NCI-H526 (cell line): ENCODE measurements at regions not wholly inside any gene's neighbourhood (a gene's known extent, or its start where the extent isn't known, plus 50 kb on each side); places are given as distances from the start of the nearest gene placed in this dataset.
"Not testable (repeated sequence)": the region's sequence is repeated elsewhere in the genome, so short reads cannot be mapped to it uniquely, and the experiment has no call there.

Experiments used
- DNase-seq, 2 experiments: peaks; one replicate each; lab custom pipeline; 2025; lab: John Stamatoyannopoulos, UW

GRCh38 chr3:164375538-164375937 lies 702.8 kb downstream of the SI start:
- DNase-seq = no peak

DNA sequence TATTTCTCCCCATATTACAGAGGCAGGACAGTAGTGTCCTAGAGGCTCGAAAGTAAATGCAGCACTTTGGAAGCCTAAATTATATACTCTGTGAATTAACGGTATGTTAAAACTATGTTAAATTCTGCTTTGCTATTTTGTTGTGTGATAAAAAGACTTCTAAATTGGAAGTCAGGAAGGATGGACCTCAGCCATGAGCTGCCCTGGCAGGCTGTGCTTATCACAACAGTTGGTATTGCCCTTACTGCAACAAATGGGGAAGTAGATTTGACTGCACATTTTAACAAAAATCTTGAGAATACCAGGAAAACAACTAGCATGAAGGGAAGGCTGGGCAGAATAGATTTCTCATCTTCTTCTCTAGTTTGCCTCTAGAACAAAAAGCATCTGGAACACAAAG lies 706.6 kb downstream of the SI start:
- DNase-seq = no peak

GRCh38 chr3:164370970-164371369 lies 707.3 kb downstream of the SI start:
- DNase-seq = no peak

- DNase-seq = no peak
Measured at GRCh38 chr3:164365242-164365641, 713.1 kb downstream of the SI start.

DNA sequence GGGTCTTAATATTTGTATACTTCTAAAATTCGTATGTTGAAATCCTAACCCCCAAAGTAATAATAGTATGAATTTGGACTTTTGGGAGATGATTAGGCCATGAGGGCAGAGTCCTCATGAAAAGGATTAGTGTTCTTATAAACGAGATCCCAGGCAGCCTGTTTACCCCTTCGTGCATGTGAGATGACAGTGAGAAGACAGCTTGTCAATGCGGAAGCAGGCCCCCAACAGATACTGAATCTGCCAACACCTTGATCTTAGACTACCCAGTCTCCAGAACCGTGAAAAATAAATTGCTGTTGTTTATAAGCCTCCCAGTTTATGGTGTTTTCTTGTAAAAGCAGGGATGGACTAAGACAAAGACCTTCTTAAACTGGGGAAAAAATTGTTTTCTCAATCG lies 714.2 kb downstream of the SI start:
- no peak for DNase-seq

GRCh38 chr3:164360738-164361406 lies 717.4 kb downstream of the SI start:
- DNase-seq = no peak

DNA sequence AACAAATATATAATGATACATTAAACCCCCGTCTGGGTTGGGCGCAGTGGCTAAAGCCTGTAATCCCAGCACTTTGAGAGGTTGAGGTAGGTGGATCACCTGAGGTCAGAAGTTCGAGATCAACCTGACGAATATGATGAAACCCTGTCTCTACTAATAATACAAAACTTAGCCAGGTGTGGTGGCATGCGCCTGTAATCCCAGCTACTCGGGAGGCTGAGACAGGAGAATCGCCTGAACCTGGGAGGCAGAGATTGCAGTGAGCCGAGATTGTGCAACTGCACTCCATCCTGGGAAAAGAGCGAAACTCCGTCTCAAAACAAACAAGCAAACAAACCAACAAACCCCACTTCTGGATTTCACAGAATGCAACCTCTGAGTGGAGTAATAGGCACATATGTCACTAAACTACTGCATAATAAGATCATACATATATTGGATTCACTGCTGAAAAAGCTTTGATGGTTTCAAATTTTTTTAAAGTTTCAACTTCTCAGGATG lies 718.2 kb downstream of the SI start:
- DNase-seq = no peak

DNA sequence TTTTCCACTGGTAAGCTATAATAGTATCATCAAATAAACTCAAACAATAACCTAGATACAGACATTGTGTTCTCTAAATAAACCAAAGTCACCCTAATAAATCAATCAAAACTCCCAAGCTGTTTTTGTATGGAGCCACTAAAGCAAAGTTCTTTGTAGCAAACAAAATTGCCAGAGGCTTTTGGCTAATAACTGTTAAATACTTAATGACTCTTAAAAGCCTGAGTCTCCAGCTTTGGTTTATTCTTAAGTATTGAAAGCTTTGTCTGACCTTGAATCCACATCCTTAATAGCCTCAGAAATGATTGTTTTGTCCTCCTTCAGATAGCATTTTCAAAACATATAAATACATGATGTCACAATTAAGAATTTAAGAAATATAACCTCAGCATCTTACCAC lies 725.3 kb downstream of the SI start:
- DNase-seq = no peak

DNA sequence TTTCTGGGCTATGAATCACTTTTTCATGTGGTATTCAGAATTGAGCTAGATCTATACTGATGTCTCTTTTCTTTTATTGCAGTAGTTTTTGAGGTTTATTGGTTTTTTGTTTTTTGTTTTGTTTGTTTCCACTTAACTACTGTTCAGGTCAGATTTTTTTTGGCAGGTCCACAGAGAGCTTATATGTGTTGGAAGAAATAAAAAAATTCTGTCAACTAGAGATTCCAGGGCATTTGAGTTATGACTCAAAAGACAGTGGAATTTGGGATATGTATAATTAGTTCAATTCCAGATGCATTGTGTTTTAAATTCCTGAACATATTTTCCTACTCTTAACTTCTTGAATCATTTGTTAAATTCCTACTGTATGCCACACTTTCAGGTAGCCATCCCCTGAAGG lies 727.2 kb downstream of the SI start:
- DNase-seq = no peak

- not testable (repeated sequence) for DNase-seq
Measured at GRCh38 chr3:164342206-164342605, 736.1 kb downstream of the SI start.

DNA sequence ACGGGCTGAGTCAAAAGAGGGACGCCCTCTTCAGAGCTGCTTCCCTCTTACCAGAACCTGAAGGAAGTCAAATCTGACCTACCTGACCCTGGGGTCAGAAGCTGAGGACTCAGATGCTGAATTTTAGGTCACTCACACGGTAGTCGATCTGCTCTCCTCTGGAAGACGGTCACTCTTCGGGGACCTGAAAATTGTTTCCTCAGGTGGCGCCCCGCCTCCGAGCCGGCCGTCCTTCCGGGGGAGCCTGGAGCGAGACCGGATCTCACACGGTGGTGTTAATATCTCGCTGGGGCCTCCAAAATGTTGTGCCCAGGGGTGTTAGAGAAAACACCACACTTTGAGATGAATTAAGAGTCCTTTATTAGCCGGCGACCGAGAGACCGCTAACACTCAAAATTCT lies 737.2 kb downstream of the SI start:
- DNase-seq = no peak

- no peak for DNase-seq
Measured at GRCh38 chr3:164340273-164340672, 738.0 kb downstream of the SI start.

GRCh38 chr3:164332831-164333802 lies 745.2 kb downstream of the SI start:
- no peak for DNase-seq

GRCh38 chr3:164326714-164327113 lies 751.6 kb downstream of the SI start:
- no peak for DNase-seq

GRCh38 chr3:164320962-164321361 lies 757.3 kb downstream of the SI start:
- no peak for DNase-seq

GRCh38 chr3:164306042-164306441 lies 772.3 kb downstream of the SI start:
- no peak for DNase-seq

- no peak for DNase-seq
Measured at GRCh38 chr3:164303894-164304293, 774.4 kb downstream of the SI start.

- no peak for DNase-seq
Measured at GRCh38 chr3:164302622-164303021, 775.7 kb downstream of the SI start.

GRCh38 chr3:164291486-164291885 lies 786.8 kb downstream of the SI start:
- not testable (repeated sequence) for DNase-seq

- no peak for DNase-seq
Measured at GRCh38 chr3:164278550-164278949, 799.7 kb downstream of the SI start.

GRCh38 chr3:164267053-164267452 lies 811.2 kb downstream of the SI start:
- no peak for DNase-seq

DNA sequence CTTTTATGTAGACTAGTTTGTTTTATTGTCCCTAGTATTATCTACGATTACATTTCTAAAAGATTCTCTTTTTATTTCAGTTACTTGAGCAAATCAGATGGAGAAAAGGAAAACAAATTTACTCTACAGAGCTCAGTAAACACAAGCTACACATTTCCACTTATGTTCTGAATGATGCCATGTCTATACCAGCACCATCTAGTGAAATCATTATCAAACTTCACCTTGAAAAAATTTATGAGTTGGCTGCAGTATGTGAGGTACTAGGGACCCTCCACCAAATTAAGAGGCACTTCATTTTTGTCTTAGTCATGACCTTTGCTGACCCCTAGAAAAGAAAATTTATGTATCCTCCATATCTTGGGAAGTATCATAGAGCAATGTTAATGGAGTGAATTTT lies 827.4 kb downstream of the SI start:
- no peak for DNase-seq

GRCh38 chr3:164236851-164237250 lies 841.4 kb downstream of the SI start:
- DNase-seq = no peak
